ENCODE measurements at regions not wholly inside any gene's neighbourhood (a gene's known extent, or its start where the extent isn't known, plus 50 kb on each side); places are given as distances from the start of the nearest gene placed in this dataset.

DNA sequence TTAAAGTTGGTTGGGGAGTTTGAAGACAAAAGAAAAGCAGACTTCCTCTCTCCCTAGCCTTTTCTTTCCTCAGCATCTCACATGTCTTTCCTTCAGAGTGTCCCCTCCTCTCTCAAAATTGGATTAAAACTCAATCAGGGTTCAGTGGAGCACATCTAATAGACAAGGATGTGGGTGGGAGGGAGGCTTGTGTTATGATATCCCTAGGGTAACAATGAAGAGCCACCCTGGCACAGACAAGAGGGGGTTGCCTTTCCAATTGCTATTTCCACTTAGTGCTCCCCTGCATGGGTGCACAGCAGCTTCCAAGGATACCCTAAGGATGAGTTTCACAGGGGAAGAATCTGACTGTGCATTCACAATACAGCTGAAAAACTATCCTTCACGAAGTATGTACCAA is 585.2 kb upstream of the C9orf72 start:
- Histone ChIP-seq H3K4me3 (ENCODE audit: low read depth, low read length) (no peak overlapping the region), H3K36me3 (ENCODE audit: control insufficient read depth, insufficient read depth, low read length) (no peaks in the 10 kb centered on the region), H3K27me3 (ENCODE audit: control insufficient read depth, insufficient read depth, low read length) (no peaks in the 10 kb centered on the region)
- no peak for DNase-seq (ENCODE audit: low read depth)
- no peak for TF ChIP-seq CTCF (IDR thresholded peaks at IDR 0.05; ENCODE audit: insufficient read depth, low read length, poor library complexity, severe bottlenecking)

DNA sequence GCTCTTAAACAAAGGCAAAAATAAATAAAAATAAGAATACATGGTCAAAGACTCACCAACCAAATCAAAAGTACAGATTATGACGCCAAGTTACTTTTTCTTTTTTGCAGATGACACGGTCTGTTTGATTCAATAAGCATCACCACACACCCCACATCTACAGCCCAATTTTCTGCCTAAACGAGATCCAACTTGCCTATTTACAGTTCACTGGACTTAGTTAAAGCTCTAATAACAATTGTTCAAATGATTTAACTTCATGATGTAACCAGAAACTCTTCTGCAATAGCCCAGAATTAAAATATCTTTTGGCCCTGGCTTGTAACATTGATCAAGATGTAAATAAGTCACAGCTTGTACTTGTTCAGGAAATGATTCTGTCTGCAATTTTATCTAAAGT is 590.3 kb upstream of the C9orf72 start:
- no peak overlapping the region for H3K4me3 ChIP-seq (ENCODE audit: low read depth, low read length)
- DNase-seq (ENCODE audit: low read depth): no peak
- TF ChIP-seq CTCF (IDR thresholded peaks at IDR 0.05; ENCODE audit: insufficient read depth, low read length, poor library complexity, severe bottlenecking): no peak
- no peaks in the 10 kb centered on the region for H3K36me3 ChIP-seq (ENCODE audit: control insufficient read depth, insufficient read depth, low read length)
- H3K27me3 ChIP-seq (ENCODE audit: control insufficient read depth, insufficient read depth, low read length): no peaks in the 10 kb centered on the region

- no peak for TF ChIP-seq CTCF (IDR thresholded peaks at IDR 0.05; ENCODE audit: insufficient read depth, low read length, poor library complexity, severe bottlenecking)
- no peak for DNase-seq (ENCODE audit: low read depth)
- no peaks in the 10 kb centered on the region for H3K27me3 ChIP-seq (ENCODE audit: control insufficient read depth, insufficient read depth, low read length)
- no peaks in the 10 kb centered on the region for H3K36me3 ChIP-seq (ENCODE audit: control insufficient read depth, insufficient read depth, low read length)
- no peak overlapping the region for H3K4me3 ChIP-seq (ENCODE audit: low read depth, low read length)
Measured at GRCh38 chr9:28166179-28166578, 592.9 kb upstream of the C9orf72 start.

DNA sequence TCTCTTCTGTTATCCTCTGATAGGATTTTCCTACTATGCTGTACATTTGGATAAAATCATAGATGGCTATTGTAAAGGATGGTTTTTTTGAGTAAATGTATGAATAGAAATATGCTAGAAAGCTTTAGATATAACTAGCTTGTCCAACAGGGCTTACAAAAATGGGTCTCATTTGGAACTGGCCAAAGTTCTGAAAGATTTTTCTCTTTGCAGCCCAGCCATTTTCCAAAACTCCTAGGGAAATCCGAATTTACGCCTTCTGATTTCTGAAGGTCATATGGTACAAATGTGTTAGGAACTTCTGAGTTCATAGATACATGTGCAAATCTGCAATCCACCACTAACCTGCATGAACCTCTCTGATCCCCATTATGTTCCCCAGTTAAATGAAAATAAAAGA is 603.9 kb upstream of the C9orf72 start:
- no peak for TF ChIP-seq CTCF (IDR thresholded peaks at IDR 0.05; ENCODE audit: insufficient read depth, low read length, poor library complexity, severe bottlenecking)
- no peak for DNase-seq (ENCODE audit: low read depth)
- Histone ChIP-seq H3K27me3 (ENCODE audit: control insufficient read depth, insufficient read depth, low read length) (no peaks in the 10 kb centered on the region), H3K4me3 (ENCODE audit: low read depth, low read length) (no peak overlapping the region), H3K36me3 (ENCODE audit: control insufficient read depth, insufficient read depth, low read length) (no peaks in the 10 kb centered on the region)

GRCh38 chr9:28177925-28178324 is 604.6 kb upstream of the C9orf72 start:
- no peaks in the 10 kb centered on the region for H3K27me3 ChIP-seq (ENCODE audit: control insufficient read depth, insufficient read depth, low read length)
- no peaks in the 10 kb centered on the region for H3K36me3 ChIP-seq (ENCODE audit: control insufficient read depth, insufficient read depth, low read length)
- TF ChIP-seq CTCF (IDR thresholded peaks at IDR 0.05; ENCODE audit: insufficient read depth, low read length, poor library complexity, severe bottlenecking): no peak
- DNase-seq (ENCODE audit: low read depth): no peak
- H3K4me3 ChIP-seq (ENCODE audit: low read depth, low read length): no peak overlapping the region

- Histone ChIP-seq H3K36me3 (ENCODE audit: control insufficient read depth, insufficient read depth, low read length) (no peaks in the 10 kb centered on the region), H3K27me3 (ENCODE audit: control insufficient read depth, insufficient read depth, low read length) (no peaks in the 10 kb centered on the region), H3K4me3 (ENCODE audit: low read depth, low read length) (no peak overlapping the region)
- DNase-seq (ENCODE audit: low read depth): no peak
- no peak for TF ChIP-seq CTCF (IDR thresholded peaks at IDR 0.05; ENCODE audit: insufficient read depth, low read length, poor library complexity, severe bottlenecking)
Measured at GRCh38 chr9:28179893-28180292, 606.6 kb upstream of the C9orf72 start.

Measured in kidney epithelial cell (primary cell).